ENCODE measurements at regions not wholly inside any gene's neighbourhood (a gene's known extent, or its start where the extent isn't known, plus 50 kb on each side); places are given as distances from the start of the nearest gene placed in this dataset.

GRCh38 chr10:4316161-4316810 lies 509.7 kb upstream of the AKR1E2 start:
- no peak for DNase-seq (ENCODE audit: extremely low read depth in 1 of 2, low read depth in 1 of 2)

GRCh38 chr10:4315551-4315950 lies 510.5 kb upstream of the AKR1E2 start:
- no peak for DNase-seq (ENCODE audit: extremely low read depth in 1 of 2, low read depth in 1 of 2)

- no peak for DNase-seq (ENCODE audit: extremely low read depth in 1 of 2, low read depth in 1 of 2)
These were observed 513.0 kb upstream of the AKR1E2 start for GRCh38 chr10:4313051-4313450.

GRCh38 chr10:4312051-4312835 lies 513.8 kb upstream of the AKR1E2 start:
- DNase-seq (ENCODE audit: extremely low read depth in 1 of 2, low read depth in 1 of 2), result no peak

GRCh38 chr10:4310172-4310571 lies 515.8 kb upstream of the AKR1E2 start:
- DNase-seq (ENCODE audit: extremely low read depth in 1 of 2, low read depth in 1 of 2), result no peak

- DNase-seq (ENCODE audit: extremely low read depth in 1 of 2, low read depth in 1 of 2), result no peak
These were observed 518.1 kb upstream of the AKR1E2 start for GRCh38 chr10:4307910-4308309.

GRCh38 chr10:4306871-4307270 lies 519.1 kb upstream of the AKR1E2 start:
- DNase-seq (ENCODE audit: extremely low read depth in 1 of 2, low read depth in 1 of 2), result no peak

- no peak for DNase-seq (ENCODE audit: extremely low read depth in 1 of 2, low read depth in 1 of 2)
These were observed 518.0 kb upstream of the KLF6 start for GRCh38 chr10:4303045-4303444.

- no peak for DNase-seq (ENCODE audit: extremely low read depth in 1 of 2, low read depth in 1 of 2)
These were observed 516.5 kb upstream of the KLF6 start for GRCh38 chr10:4301291-4302045.

- no peak for DNase-seq (ENCODE audit: extremely low read depth in 1 of 2, low read depth in 1 of 2)
These were observed 511.2 kb upstream of the KLF6 start for GRCh38 chr10:4296161-4296560.

GRCh38 chr10:4294996-4295792 lies 510.2 kb upstream of the KLF6 start:
- no peak for DNase-seq (ENCODE audit: extremely low read depth in 1 of 2, low read depth in 1 of 2)

- no peak for DNase-seq (ENCODE audit: extremely low read depth in 1 of 2, low read depth in 1 of 2)
These were observed 509.3 kb upstream of the KLF6 start for GRCh38 chr10:4294271-4294670.

GRCh38 chr10:4291990-4292389 lies 507.0 kb upstream of the KLF6 start:
- no peak for DNase-seq (ENCODE audit: extremely low read depth in 1 of 2, low read depth in 1 of 2)

GRCh38 chr10:4285121-4285520 lies 500.1 kb upstream of the KLF6 start:
- DNase-seq (ENCODE audit: extremely low read depth in 1 of 2, low read depth in 1 of 2), result no peak

- DNase-seq (ENCODE audit: extremely low read depth in 1 of 2, low read depth in 1 of 2), result no peak
These were observed 499.0 kb upstream of the KLF6 start for GRCh38 chr10:4283846-4284610.

- DNase-seq (ENCODE audit: extremely low read depth in 1 of 2, low read depth in 1 of 2), result no peak
These were observed 497.5 kb upstream of the KLF6 start for GRCh38 chr10:4282496-4282895.

GRCh38 chr10:4281190-4281825 lies 496.3 kb upstream of the KLF6 start:
- DNase-seq (ENCODE audit: extremely low read depth in 1 of 2, low read depth in 1 of 2), result no peak

- no peak for DNase-seq (ENCODE audit: extremely low read depth in 1 of 2, low read depth in 1 of 2)
These were observed 495.6 kb upstream of the KLF6 start for GRCh38 chr10:4280461-4281189.

- no peak for DNase-seq (ENCODE audit: extremely low read depth in 1 of 2, low read depth in 1 of 2)
These were observed 494.6 kb upstream of the KLF6 start for GRCh38 chr10:4279655-4280054.
